ENCODE measurements at regions not wholly inside any gene's neighbourhood (a gene's known extent, or its start where the extent isn't known, plus 50 kb on each side); places are given as distances from the start of the nearest gene placed in this dataset.
"Not testable (repeated sequence)": the region's sequence is repeated elsewhere in the genome, so short reads cannot be mapped to it uniquely, and the experiment has no call there.

DNA sequence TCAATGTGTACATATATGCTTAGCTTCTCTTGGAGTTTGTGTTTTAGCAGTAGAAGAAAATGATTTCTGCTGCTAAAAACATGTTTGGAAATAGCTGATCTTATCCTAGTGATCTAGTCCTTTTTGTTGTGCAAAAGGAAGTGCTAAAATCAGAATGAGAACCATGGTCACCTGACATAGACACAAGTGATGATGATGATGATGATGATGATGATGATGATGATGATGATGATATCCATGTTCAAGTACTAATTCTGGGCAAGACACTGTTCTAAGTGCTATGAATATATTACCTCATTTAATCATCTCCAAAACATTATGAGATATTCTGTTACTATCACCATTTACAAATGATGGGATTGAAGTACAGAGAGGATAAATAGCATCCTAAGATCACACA is 79.8 kb downstream of the ANKEF1 start:
- no peak for DNase-seq
- Mint-ChIP-seq H3K27me3 (ENCODE audit: unreplicated experiment) (peaks cover 5% of the 10 kb centered on the region), H3K9me3 (ENCODE audit: unreplicated experiment) (no peaks in the 10 kb centered on the region), H3K27ac (ENCODE audit: unreplicated experiment) (no peak overlapping the region), H3K4me3 (ENCODE audit: unreplicated experiment) (no peak overlapping the region), H3K4me1 (ENCODE audit: low read depth, unreplicated experiment) (peaks cover 5% of the 10 kb centered on the region), H3K36me3 (ENCODE audit: unreplicated experiment) (no peaks in the 10 kb centered on the region)
- TF ChIP-seq, protein P1, sequence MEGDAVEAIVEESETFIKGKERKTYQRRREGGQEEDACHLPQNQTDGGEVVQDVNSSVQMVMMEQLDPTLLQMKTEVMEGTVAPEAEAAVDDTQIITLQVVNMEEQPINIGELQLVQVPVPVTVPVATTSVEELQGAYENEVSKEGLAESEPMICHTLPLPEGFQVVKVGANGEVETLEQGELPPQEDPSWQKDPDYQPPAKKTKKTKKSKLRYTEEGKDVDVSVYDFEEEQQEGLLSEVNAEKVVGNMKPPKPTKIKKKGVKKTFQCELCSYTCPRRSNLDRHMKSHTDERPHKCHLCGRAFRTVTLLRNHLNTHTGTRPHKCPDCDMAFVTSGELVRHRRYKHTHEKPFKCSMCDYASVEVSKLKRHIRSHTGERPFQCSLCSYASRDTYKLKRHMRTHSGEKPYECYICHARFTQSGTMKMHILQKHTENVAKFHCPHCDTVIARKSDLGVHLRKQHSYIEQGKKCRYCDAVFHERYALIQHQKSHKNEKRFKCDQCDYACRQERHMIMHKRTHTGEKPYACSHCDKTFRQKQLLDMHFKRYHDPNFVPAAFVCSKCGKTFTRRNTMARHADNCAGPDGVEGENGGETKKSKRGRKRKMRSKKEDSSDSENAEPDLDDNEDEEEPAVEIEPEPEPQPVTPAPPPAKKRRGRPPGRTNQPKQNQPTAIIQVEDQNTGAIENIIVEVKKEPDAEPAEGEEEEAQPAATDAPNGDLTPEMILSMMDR (IDR thresholded peaks at IDR 0.05; ENCODE audit: partially characterized antibody, unreplicated experiment): no peak

DNA sequence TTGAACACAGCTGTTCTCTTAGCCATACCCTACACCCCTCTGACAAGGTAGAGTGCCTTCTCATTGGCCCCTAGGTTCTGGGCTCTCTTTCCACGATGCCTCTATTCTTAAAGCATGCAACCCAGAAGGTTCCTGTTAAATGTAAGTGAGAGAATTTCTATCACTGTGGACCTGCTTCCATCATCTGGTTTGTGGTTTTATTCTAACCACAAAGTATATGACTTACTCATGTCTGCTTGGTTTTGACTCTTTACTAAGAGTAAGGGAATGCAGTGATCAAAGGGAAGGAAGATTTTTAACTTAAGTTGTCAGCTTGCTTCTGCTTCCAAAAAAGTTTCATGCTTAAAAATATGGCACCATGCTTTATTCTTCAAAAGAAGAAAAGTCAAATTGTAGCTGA is 80.2 kb downstream of the ANKEF1 start:
- Mint-ChIP-seq H3K4me3 (ENCODE audit: unreplicated experiment) (no peak overlapping the region), H3K27me3 (ENCODE audit: unreplicated experiment) (peaks cover 5% of the 10 kb centered on the region), H3K9me3 (ENCODE audit: unreplicated experiment) (no peaks in the 10 kb centered on the region), H3K4me1 (ENCODE audit: low read depth, unreplicated experiment) (peaks cover 7% of the 10 kb centered on the region), H3K36me3 (ENCODE audit: unreplicated experiment) (no peaks in the 10 kb centered on the region), H3K27ac (ENCODE audit: unreplicated experiment) (no peak overlapping the region)
- DNase-seq: no peak
- TF ChIP-seq, protein P1 (IDR thresholded peaks at IDR 0.05; ENCODE audit: partially characterized antibody, unreplicated experiment): no peak

DNA sequence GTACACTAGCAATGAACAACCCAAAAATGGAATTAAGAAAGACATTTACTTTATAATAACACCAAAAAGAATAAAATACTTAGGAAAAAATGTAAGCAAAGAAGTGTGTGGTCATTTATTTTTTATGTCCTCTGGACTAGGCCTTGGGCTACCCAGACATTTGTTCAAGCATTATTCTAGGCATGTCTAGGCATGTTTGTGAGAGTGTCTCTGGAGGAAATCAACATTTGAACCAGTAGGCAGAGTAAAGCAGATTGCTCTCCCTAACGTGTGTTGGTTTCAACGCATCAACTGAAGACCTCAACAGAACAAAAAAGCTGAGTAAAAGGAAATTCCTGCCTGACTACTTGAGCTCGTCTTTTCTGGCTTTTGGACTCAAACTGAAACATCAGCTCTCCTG is 84.5 kb downstream of the ANKEF1 start:
- TF ChIP-seq, protein P1 (IDR thresholded peaks at IDR 0.05; ENCODE audit: partially characterized antibody, unreplicated experiment): no peak
- Mint-ChIP-seq H3K9me3 (ENCODE audit: unreplicated experiment) (peaks cover 2% of the 10 kb centered on the region), H3K27ac (ENCODE audit: unreplicated experiment) (peak overlapping the region; percentile 49), H3K4me1 (ENCODE audit: low read depth, unreplicated experiment) (peaks cover 8% of the 10 kb centered on the region), H3K4me3 (ENCODE audit: unreplicated experiment) (no peak overlapping the region), H3K27me3 (ENCODE audit: unreplicated experiment) (peaks cover 5% of the 10 kb centered on the region), H3K36me3 (ENCODE audit: unreplicated experiment) (peaks cover 7% of the 10 kb centered on the region)
- no peak for DNase-seq

DNA sequence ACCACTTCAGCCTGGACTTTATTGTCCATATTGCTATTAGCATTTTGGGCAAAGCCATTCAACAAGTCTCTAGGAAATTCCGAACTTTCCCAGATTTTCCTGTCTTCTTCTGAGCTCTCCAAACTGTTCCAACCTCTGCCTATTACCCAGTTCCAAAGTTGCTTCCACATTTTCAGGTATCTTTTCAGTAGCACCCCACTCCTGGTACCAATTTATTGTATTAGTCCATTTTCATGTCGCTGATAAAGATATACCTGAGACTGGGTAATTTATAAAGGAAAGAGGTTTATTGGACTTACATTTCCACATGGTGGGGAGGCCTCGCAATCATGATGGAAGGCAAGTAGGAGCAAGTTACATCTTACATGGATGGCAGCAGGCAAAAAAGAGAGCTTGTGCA is 90.1 kb downstream of the ANKEF1 start:
- not testable (repeated sequence) for H3K27ac Mint-ChIP-seq (ENCODE audit: unreplicated experiment); H3K9me3 Mint-ChIP-seq (ENCODE audit: unreplicated experiment); H3K4me1 Mint-ChIP-seq (ENCODE audit: low read depth, unreplicated experiment); H3K4me3 Mint-ChIP-seq (ENCODE audit: unreplicated experiment); H3K36me3 Mint-ChIP-seq (ENCODE audit: unreplicated experiment); DNase-seq; H3K27me3 Mint-ChIP-seq (ENCODE audit: unreplicated experiment)

DNA sequence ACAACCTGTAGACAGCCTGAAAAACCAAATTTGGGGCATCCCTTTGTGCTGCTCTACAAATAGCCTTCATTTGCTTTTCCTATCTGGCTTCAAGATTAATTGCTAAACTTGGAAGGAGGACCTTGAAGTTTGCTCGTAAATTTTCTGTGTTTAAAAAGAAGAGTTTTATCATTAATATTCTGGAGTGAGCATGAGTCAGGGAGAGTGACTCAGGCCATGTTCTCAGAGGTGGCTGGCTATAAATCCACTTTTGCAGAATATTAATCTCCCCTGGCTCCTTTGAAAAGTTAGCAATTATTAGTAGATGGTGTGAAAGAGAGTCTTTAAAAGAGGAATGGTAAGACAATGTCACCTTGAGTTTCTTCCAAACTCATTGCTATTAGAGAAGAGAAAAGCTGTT is 91.0 kb downstream of the ANKEF1 start:
- Mint-ChIP-seq H3K4me1 (ENCODE audit: low read depth, unreplicated experiment) (peaks cover 2% of the 10 kb centered on the region), H3K4me3 (ENCODE audit: unreplicated experiment) (no peak overlapping the region), H3K9me3 (ENCODE audit: unreplicated experiment) (peaks cover 8% of the 10 kb centered on the region), H3K27me3 (ENCODE audit: unreplicated experiment) (peaks cover 3% of the 10 kb centered on the region), H3K36me3 (ENCODE audit: unreplicated experiment) (peaks cover 7% of the 10 kb centered on the region), H3K27ac (ENCODE audit: unreplicated experiment) (no peak overlapping the region)
- TF ChIP-seq, protein P1 (IDR thresholded peaks at IDR 0.05; ENCODE audit: partially characterized antibody, unreplicated experiment): no peak
- DNase-seq: no peak

DNA sequence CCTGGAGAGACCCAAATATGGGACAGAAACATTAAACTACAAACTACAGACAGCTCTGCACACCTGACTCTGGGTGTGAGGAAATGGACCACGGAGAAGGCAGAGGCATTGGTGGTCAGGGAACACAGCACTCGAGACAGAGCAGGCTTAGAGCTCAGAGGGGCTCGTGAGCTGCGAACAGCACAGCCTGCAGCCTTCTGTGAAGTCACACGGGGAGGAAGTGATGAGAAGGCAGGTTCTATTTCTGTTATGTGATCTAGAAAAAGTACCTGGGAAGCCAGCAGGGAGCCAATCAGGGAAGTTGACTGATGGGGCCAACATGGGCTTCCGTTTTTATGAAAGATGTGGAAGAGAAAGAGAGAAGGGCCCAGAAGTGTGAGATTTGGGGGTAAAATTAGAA is 88.9 kb upstream of the SNAP25 start:
- Mint-ChIP-seq H3K4me3 (ENCODE audit: unreplicated experiment) (no peak overlapping the region), H3K36me3 (ENCODE audit: unreplicated experiment) (no peaks in the 10 kb centered on the region), H3K27ac (ENCODE audit: unreplicated experiment) (no peak overlapping the region), H3K27me3 (ENCODE audit: unreplicated experiment) (no peaks in the 10 kb centered on the region), H3K4me1 (ENCODE audit: low read depth, unreplicated experiment) (peaks cover 2% of the 10 kb centered on the region), H3K9me3 (ENCODE audit: unreplicated experiment) (peaks cover 3% of the 10 kb centered on the region)
- TF ChIP-seq, protein P1 (IDR thresholded peaks at IDR 0.05; ENCODE audit: partially characterized antibody, unreplicated experiment): no peak
- DNase-seq: no peak
